AG08395 (cell line): ENCODE measurements at regions not wholly inside any gene's neighbourhood (a gene's known extent, or its start where the extent isn't known, plus 50 kb on each side); places are given as distances from the start of the nearest gene placed in this dataset.

Source experiments
- DNase-seq: peaks from one replicate; pipeline ENCODE4 v3.0.0; 2012; ENCODE audit warnings: mixed read lengths, low spot score

- DNase-seq = no peak
Measured at GRCh38 chr3:168455814-168456213, 360.1 kb upstream of the GOLIM4 start.

DNA sequence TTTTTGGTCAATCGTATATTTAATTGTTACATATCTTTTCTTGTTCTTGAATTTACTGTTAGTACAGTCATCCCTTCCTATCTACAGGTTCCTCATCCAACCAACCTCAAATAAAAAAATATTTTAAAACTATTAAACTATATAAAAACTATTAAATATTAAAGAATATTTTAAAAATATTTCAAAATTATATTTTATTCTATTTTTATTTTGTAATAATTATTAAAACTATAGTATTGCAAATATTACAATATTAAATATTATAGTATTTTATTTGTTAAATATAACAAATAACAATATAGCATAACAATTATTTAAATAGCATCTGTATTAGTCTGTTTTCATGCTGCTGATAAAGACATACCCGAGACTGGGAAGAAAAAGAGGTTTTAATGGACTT, 357.9 kb upstream of the GOLIM4 start:
- no peak for DNase-seq

GRCh38 chr3:168443965-168444364, 348.2 kb upstream of the GOLIM4 start:
- DNase-seq = no peak

- DNase-seq = no peak
Measured at GRCh38 chr3:168442502-168442901, 346.8 kb upstream of the GOLIM4 start.

DNA sequence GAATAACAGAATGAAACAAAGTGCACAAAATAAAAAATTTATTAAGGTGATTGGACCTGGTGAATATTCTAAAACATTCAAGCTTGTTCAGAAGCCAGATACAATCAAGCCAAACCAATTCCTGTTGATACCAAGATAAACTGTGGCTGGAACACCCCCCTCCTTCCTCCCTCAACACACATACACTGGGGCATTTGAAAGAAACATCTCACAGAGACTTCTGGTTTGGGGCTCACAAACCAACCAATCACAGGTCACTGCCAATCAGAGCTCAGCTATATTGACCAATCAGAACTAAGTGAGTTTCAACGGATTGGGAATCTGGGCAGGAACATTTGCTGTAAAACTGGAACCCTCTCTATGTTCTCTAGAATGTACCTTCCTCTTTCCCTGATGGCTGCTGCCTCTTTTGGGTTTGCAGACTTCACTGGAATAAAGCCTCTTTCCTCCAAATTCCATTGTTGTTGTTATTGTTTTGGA, 340.6 kb upstream of the GOLIM4 start:
- DNase-seq = no peak

GRCh38 chr3:168431491-168431890, 335.8 kb upstream of the GOLIM4 start:
- DNase-seq = no peak

DNA sequence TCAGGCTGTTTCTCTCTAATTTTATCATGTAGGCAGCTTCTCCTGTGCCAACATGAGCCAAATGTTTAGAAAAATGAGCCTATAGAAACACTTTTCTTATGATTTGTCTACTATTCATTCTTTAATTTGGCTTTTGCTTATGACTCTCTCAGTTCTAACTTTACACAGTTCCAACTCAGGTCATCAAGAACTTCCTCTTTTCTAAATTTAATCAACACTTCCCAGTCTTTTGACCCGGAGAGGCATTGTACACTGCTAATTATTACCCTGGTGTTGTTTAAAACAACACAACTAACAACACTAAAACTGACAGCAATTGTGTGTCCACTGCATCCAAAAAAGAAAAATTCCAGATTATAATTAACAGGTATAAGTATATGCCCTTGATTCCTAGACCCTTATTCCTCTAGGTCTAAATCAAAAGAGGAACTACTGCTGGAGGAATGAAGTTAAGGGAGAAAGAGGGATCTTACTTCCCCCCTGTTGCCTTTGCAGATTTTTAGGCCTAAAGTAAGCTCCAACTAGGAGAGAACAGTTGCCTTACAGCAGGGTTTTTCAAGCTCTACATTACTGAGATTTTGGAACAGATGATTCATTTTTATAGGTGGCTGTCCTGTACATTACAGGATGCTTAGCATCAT, 332.2 kb upstream of the GOLIM4 start:
- DNase-seq = no peak

GRCh38 chr3:168427156-168427555, 331.4 kb upstream of the GOLIM4 start:
- DNase-seq = no peak

- no peak for DNase-seq
Measured at GRCh38 chr3:168425936-168426595, 330.3 kb upstream of the GOLIM4 start.

DNA sequence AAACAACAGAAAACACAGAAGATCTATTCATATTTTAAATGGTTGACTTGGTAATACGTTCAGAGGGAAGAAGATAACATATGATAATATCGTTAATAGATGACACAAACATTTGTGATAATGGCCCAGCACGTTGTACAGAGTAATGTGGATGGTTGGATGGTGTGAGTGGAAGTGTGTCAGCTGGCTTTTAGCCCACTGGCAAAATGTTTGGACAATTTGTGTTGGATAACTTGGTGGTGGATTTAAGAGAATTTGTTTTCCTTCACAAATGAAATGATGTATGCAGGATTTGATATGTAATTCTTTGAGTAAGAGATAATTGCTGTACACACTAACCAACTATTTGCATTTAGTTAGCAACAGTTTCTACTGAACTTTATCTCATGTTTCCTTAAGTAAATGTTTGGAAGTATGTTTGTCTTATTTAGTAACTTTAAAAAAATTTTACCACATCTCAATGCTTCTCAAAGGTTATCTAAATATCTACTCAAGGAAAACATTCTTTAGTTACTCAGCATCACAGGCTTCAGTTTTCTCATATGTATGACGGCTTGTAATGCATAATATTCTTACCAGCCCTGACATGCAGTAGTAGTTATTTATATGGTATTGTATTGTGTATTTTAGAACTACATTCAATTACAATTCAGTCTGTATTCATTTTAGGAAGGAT, 328.5 kb upstream of the GOLIM4 start:
- DNase-seq = no peak

DNA sequence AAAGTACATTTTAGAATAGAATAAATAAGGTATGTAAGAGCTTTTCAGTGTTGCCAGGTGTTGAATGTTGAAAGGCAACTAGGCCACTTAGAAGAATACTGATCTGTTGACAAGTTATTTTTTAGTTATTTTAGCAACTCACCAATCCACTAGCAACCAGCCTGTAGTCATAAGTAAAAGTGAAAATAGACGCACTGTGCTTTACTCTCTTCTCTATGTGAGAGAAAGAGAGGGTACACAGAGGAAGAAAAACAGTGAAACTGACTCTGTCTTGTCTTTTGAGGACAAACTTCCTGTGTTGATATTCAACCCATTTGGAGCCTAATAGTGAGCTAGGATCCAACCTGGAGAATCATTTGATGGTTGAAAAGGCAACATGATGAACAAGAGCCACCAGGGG, 327.1 kb upstream of the GOLIM4 start:
- no peak for DNase-seq

DNA sequence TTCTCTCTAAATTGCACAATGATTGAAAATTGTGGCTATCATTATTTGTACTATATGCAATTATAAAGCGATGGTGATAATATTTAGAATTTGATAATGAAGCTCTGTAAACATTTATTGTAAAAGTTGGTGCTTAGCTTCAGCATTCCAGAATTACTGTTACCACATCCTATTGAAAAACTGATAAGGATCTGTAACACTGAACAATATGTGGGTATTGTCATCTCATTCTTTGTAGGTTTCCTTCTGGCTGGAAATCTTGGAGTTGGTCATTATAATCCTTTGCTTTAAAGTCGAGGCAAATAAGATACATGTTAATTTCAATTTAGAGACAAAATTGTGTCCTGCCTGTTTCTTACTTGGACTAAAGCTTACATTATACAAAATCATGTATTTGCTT, 323.4 kb upstream of the GOLIM4 start:
- no peak for DNase-seq

DNA sequence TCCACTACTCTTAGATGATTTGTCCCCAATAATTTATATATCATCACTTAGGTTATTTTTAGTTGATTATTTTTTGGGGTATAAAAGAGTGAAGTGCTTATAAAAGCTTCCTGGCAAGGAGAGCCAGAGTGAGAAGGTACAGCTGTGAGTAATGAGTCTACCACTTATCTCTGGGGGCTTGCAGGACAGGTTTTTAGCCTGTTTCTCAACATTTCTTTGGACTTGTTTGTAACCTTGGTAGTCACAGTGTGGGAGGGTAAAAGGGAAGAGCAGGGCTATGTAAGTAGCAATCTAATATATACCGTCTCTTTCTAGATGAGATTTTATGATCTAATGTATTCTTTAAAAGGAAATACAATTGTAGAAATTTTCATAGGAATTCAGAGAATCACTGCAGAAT, 321.3 kb upstream of the GOLIM4 start:
- no peak for DNase-seq

- DNase-seq = no peak
Measured at GRCh38 chr3:168416446-168416845, 320.7 kb upstream of the GOLIM4 start.

- no peak for DNase-seq
Measured at GRCh38 chr3:168414149-168414548, 318.4 kb upstream of the GOLIM4 start.

GRCh38 chr3:168407381-168407780, 311.7 kb upstream of the GOLIM4 start:
- DNase-seq = no peak

DNA sequence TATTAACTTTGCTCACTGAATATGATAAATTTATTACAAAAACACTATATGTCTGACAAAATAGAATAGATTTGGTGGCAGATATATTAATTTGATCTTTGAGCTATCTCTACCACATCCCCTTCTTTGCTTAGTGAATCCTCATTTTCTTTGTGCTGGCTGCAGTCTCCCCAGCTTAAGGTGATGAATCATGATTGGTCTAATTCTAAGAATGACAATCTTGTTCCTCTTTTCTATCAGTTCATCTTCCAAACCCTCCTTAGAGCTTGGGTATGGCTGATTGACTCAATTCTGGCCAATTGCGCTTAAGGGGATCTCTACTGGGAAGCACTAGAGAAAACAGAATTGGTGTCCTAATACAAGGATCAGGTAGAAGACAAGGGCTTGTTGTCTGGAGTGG, 309.6 kb upstream of the GOLIM4 start:
- DNase-seq = no peak

DNA sequence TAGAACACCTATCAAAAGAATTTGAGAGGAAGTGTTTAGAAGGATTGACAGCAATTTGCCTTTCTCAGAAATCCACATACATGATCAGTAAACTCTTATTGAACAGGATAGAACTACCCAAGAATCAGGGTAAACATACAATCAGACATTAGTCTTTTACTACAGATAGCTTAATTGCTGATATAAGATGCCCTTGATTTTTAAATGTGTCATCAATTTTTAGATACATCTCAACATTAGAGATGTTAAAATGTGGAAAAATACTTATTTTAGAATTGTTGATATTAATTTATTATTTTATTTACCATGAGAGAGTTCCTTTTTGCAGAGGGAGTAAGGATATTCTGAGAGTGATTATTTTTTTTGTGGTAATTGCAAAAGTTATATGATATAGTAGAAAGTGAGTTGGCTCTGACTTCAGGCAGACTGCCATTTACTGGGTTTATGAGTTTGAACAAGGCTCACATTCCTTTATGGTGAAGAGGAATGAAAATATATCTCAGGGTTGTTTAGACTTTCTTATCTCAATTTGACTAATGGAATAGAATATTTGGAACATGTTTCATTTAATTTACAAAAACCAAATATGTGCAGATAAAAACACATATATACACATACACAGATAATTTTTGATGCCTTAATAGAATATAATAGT, 302.8 kb upstream of the GOLIM4 start:
- DNase-seq = no peak

DNA sequence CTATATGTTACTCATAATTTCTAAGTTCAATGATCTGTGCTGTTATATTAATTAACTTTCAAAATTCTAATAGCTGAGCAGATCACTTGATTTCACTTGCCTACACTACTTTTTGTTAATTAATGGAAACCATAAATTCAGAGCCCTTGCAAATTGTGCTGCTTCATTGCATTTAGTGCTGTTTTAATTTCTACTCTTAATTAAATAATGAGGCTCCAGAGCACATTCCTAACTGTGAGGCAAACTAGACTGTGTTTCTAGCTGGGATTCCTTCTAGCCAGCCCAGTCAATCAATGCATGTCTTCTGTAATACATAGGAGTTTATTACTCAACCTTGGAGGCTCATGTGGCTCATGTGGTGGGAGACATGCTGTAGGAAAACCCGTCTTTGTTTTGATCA, 301.1 kb upstream of the GOLIM4 start:
- no peak for DNase-seq

- DNase-seq = no peak
Measured at GRCh38 chr3:168395551-168395950, 299.8 kb upstream of the GOLIM4 start.

GRCh38 chr3:168394439-168394838, 298.7 kb upstream of the GOLIM4 start:
- no peak for DNase-seq

DNA sequence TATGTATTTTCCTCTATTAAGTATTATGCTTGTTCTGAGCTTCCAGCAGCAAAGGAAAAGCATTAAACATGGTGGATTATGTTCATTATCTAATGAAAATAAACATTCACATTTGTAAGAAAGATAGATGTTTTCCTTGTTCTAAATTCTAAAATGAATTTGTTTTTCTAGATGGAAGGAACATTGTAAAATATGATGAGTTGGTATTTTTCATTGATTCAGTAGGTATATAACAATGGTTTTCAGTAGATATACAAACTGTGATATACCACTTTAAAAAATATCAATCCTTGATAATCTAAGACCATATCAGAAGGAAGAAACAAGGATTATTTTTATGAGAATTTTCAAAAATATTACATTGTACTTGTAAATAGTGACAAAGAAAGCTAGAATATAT, 290.6 kb upstream of the GOLIM4 start:
- no peak for DNase-seq

GRCh38 chr3:168384990-168385389, 289.3 kb upstream of the GOLIM4 start:
- no peak for DNase-seq
